IMR-90 (cell line): ENCODE measurements at regions not wholly inside any gene's neighbourhood (a gene's known extent, or its start where the extent isn't known, plus 50 kb on each side); places are given as distances from the start of the nearest gene placed in this dataset.

ENCODE experiments used
- ATAC-seq: fragments of 200-7000 bp; cut with Tn5 transposase; 2 replicates; pipeline ENCODE4 v1.9.1; 2020; ENCODE audit warnings: low read depth, mild to moderate bottlenecking, moderate library complexity
- BruUV-seq: library from RNA; stranded (reverse); fragments of 400-500 nt; replicated peaks from 2 replicates; lab custom pipeline; 2021; lab: Mats Ljungman, UMichigan
- CTCF ChIA-PET: fragments of 300-600 bp; formaldehyde crosslinking; extraction: SDS; loops from one replicate; lab custom pipeline; 2021; ENCODE audit warnings: antibody characterized with exemption; lab: Yijun Ruan, JAX
- POLR2A ChIA-PET: fragments of 300-600 bp; sonication (Branson Sonifier 250); formaldehyde crosslinking; loops from one replicate; lab custom pipeline; 2022; ENCODE audit warnings: antibody characterized with exemption; ENCODE audit not compliant: unreplicated experiment; lab: Charles Lee
- DNase-seq: peaks from one replicate; pipeline ENCODE4 v3.0.0; 2013
- H2AFZ ChIP-seq: replicated peaks from 2 replicates; pipeline ENCODE3; 2013; ENCODE audit warnings: low read length, mild to moderate bottlenecking; ENCODE audit not compliant: poor library complexity
- H2AK5ac ChIP-seq: 2 replicates; pipeline ENCODE4 v1.6.1; 2013; ENCODE audit warnings: low read depth, low read length, inconsistent platforms
- H2AK9ac ChIP-seq: replicated peaks from 2 replicates; pipeline ENCODE3; 2013; ENCODE audit warnings: mild to moderate bottlenecking, low read depth, low read length, moderate library complexity; ENCODE audit not compliant: poor library complexity
- H2BK120ac ChIP-seq: 2 replicates; pipeline ENCODE4 v1.6.1; 2013; ENCODE audit warnings: low read depth, low read length, inconsistent platforms
- H2BK15ac ChIP-seq: 3 replicates; pipeline ENCODE4 v1.6.1; 2013; ENCODE audit warnings: low read depth, low read length, inconsistent platforms
- H2BK20ac ChIP-seq: 2 replicates; pipeline ENCODE4 v1.6.1; 2013; ENCODE audit warnings: low read depth, mild to moderate bottlenecking, inconsistent platforms, low read length, moderate library complexity
- H2BK5ac ChIP-seq: 2 replicates; pipeline ENCODE4 v1.6.1; 2013; ENCODE audit warnings: mild to moderate bottlenecking, low read depth, low read length, inconsistent platforms; ENCODE audit not compliant: poor library complexity, severe bottlenecking
- H3K14ac ChIP-seq: replicated peaks from 2 replicates; pipeline ENCODE4 v1.6.1; 2013; ENCODE audit warnings: low read depth, low read length, inconsistent platforms
- H3K18ac ChIP-seq: 2 replicates; pipeline ENCODE4 v1.6.1; 2013; ENCODE audit warnings: low read depth, low read length, control low read depth
- H3K23ac ChIP-seq: 2 replicates; pipeline ENCODE4 v1.6.1; 2013; ENCODE audit warnings: low read depth, low read length, inconsistent platforms
- H3K27ac ChIP-seq: 2 replicates; pipeline ENCODE4 v1.5.1; 2013; ENCODE audit warnings: mild to moderate bottlenecking, control low read depth, low read length; ENCODE audit not compliant: insufficient read depth
- H3K27me3 ChIP-seq: 2 replicates; pipeline ENCODE4 v1.6.1; 2013; ENCODE audit warnings: low read length; ENCODE audit not compliant: control insufficient read depth, insufficient read depth
- H3K36me3 ChIP-seq: 2 replicates; pipeline ENCODE4 v1.6.1; 2013; ENCODE audit warnings: low read length, mixed read lengths; ENCODE audit not compliant: control insufficient read depth, insufficient read depth
- H3K4ac ChIP-seq: 2 replicates; pipeline ENCODE4 v1.6.1; 2013; ENCODE audit warnings: low read depth, low read length, inconsistent platforms
- H3K4me1 ChIP-seq: 2 replicates; pipeline ENCODE4 v1.6.1; 2013; ENCODE audit warnings: low read length, mixed read lengths; ENCODE audit not compliant: control insufficient read depth, insufficient read depth
- H3K4me2 ChIP-seq: 2 replicates; pipeline ENCODE4 v1.6.1; 2013; ENCODE audit warnings: low read depth, mild to moderate bottlenecking, control low read depth, low read length, moderate library complexity
- H3K4me3 ChIP-seq: 2 replicates; pipeline ENCODE4 v1.5.1; 2013; ENCODE audit warnings: low read depth, mild to moderate bottlenecking, control low read depth, low read length, moderate library complexity; ENCODE audit not compliant: insufficient read depth
- H3K56ac ChIP-seq: 2 replicates; pipeline ENCODE4 v1.6.1; 2013; ENCODE audit warnings: low read length, inconsistent platforms; ENCODE audit not compliant: insufficient read depth; ENCODE audit errors: extremely low read depth
- H3K79me1 ChIP-seq, 2 experiments: 2 replicates each; pipeline ENCODE4 v1.6.1; 2013; ENCODE audit warnings: low read length in 2 of 2, inconsistent platforms in 1 of 2, low read depth in 1 of 2
- H3K9ac ChIP-seq: 2 replicates; pipeline ENCODE4 v1.6.1; 2013; ENCODE audit warnings: low read depth, low read length, control low read depth
- H3K9me1 ChIP-seq: 2 replicates; pipeline ENCODE4 v1.6.1; 2013; ENCODE audit warnings: low read length, inconsistent platforms; ENCODE audit not compliant: insufficient read depth
- H3K9me3 ChIP-seq: 2 replicates; pipeline ENCODE4 v1.6.1; 2013; ENCODE audit warnings: low read length; ENCODE audit not compliant: control insufficient read depth, insufficient read depth
- H4K20me1 ChIP-seq: 2 replicates; pipeline ENCODE4 v1.6.1; 2013; ENCODE audit warnings: low read length, inconsistent platforms; ENCODE audit not compliant: insufficient read depth
- H4K5ac ChIP-seq: 2 replicates; pipeline ENCODE4 v1.6.1; 2013; ENCODE audit warnings: mild to moderate bottlenecking, low read depth, low read length, control low read depth
- H4K8ac ChIP-seq, 2 experiments: 2 replicates each; pipeline ENCODE4 v1.6.1; 2013; ENCODE audit warnings: low read depth in 2 of 2, low read length in 2 of 2, control low read depth in 1 of 2, inconsistent platforms in 1 of 2
- H4K91ac ChIP-seq: 2 replicates; pipeline ENCODE4 v1.6.1; 2013; ENCODE audit warnings: low read depth, low read length, inconsistent platforms; ENCODE audit not compliant: insufficient read depth
- CHD1 ChIP-seq: IDR thresholded peaks from 2 replicates; pipeline ENCODE4 v1.6.1; 2012; ENCODE audit warnings: low read depth, low read length, improper control_type of control experiment
- WGBS, 2 experiments: methylation state at CpG; one replicate each; pipeline versions ENCODE4 v1.1.5 to v1.1.7; 2013; ENCODE audit warnings: missing lambda C conversion rate in 2 of 2; ENCODE audit not compliant: insufficient read length in 1 of 2; ENCODE audit errors: extremely low coverage in 2 of 2; 5-methylcytosine and 5-hydroxymethylcytosine counted together
- dilution Hi-C: fragments of 300-500 bp; cut with HindIII; formaldehyde crosslinking; loops from one replicate; pipeline ENCODE4 v1.14.3; 2018; ENCODE audit warnings: low sequenced_read_pairs; ENCODE audit not compliant: unreplicated experiment
- in situ Hi-C: fragments of 300-500 bp; cut with MboI; formaldehyde crosslinking; loops from 3 replicates; pipeline ENCODE4 v1.14.3; 2019; ENCODE audit warnings: low sequenced_read_pairs, inconsistent platforms, mixed read lengths
- intact Hi-C: fragments of 100-400 bp; cut with micrococcal nuclease; formaldehyde crosslinking; loops from 2 replicates; pipeline ENCODE4 v1.10.0; 2022

GRCh38 chr1:199701726-199702125 is 325.8 kb upstream of the NR5A2 start:
- H2AK9ac ChIP-seq = no peak overlapping the region
- CTCF ChIA-PET = no interaction called here
- H2BK120ac ChIP-seq = no peak overlapping the region
- H3K14ac ChIP-seq = no peak overlapping the region
- no peak overlapping the region for H2BK5ac ChIP-seq
- no peaks in the 10 kb centered on the region for H3K36me3 ChIP-seq
- H3K27ac ChIP-seq = no peak overlapping the region
- H4K20me1 ChIP-seq = no peaks in the 10 kb centered on the region
- peak; percentile 14 for DNase-seq
- H3K4me2 ChIP-seq = no peak overlapping the region
- no peaks in the 10 kb centered on the region for H3K27me3 ChIP-seq
- no peak; the same call in 1 of the 2 replicates for ATAC-seq
- no TSS peak for BruUV-seq
- H3K4me1 ChIP-seq = no peaks in the 10 kb centered on the region
- H3K23ac ChIP-seq = no peak overlapping the region
- H3K4ac ChIP-seq = no peak overlapping the region
- in situ Hi-C loops (no loop called here), dilution Hi-C loops (no loop called here), intact Hi-C loops (loop anchor here (5.0 kb wide), 1 partner anchor 81 kb away; no protein-coding TSS in a partner anchor)
- no peak overlapping the region for H2AK5ac ChIP-seq
- no peak overlapping the region for H2BK15ac ChIP-seq
- no peak overlapping the region for H3K9ac ChIP-seq
- no peaks in the 10 kb centered on the region for H3K9me1 ChIP-seq
- no peak for TF ChIP-seq CHD1
- H2AFZ ChIP-seq = no peak overlapping the region
- no peak overlapping the region for H3K4me3 ChIP-seq
- H3K18ac ChIP-seq = no peak overlapping the region
- no peaks in the 10 kb centered on the region for H3K9me3 ChIP-seq
- no peak overlapping the region for H3K56ac ChIP-seq
- no CpG with 5 or more reads among the region's 2 CpGs for WGBS, 2 experiments
- H3K79me1 ChIP-seq = no peaks in the 10 kb centered on the region
- no peak overlapping the region for H4K5ac ChIP-seq
- no peak overlapping the region for H4K8ac ChIP-seq
- no peak overlapping the region for H2BK20ac ChIP-seq
- POLR2A ChIA-PET = no interaction called here
- H4K91ac ChIP-seq = no peak overlapping the region
